Natural killer cell (primary cell): ENCODE measurements at regions not wholly inside any gene's neighbourhood (a gene's known extent, or its start where the extent isn't known, plus 50 kb on each side); places are given as distances from the start of the nearest gene placed in this dataset.
"Not testable (repeated sequence)": the region's sequence is repeated elsewhere in the genome, so short reads cannot be mapped to it uniquely, and the experiment has no call there.

Source experiments
- ATAC-seq, 3 donors: fragments of 150-1000 bp in 2 of 3; fragments of 200-7000 bp in 1 of 3; cut with Tn5 transposase; 1 replicate in 1 of 3; 2 replicates in 2 of 3; pipeline ENCODE4 v1.10.0; 2021; ENCODE audit warnings: mild to moderate bottlenecking in 2 of 3, moderate library complexity in 2 of 3
- DNase-seq, 2 donors: peaks; one replicate each; pipeline versions ENCODE4 v3.0.0 to v3.0.0-alpha.2; 2013 to 2021; ENCODE audit warnings: mixed read lengths in 1 of 2
- H3K27ac ChIP-seq: one replicate; pipeline ENCODE4 v1.5.1; 2013; ENCODE audit warnings: mild to moderate bottlenecking, low read length
- H3K27me3 ChIP-seq: one replicate; pipeline ENCODE4 v1.6.1; 2013; ENCODE audit warnings: low read length; ENCODE audit not compliant: control insufficient read depth, insufficient read depth
- H3K36me3 ChIP-seq: one replicate; pipeline ENCODE4 v1.6.1; 2013; ENCODE audit warnings: low read length; ENCODE audit not compliant: control insufficient read depth, insufficient read depth
- H3K4me1 ChIP-seq: one replicate; pipeline ENCODE4 v1.6.1; 2013; ENCODE audit warnings: low read length; ENCODE audit not compliant: control insufficient read depth, insufficient read depth
- H3K4me3 ChIP-seq: one replicate; pipeline ENCODE4 v1.5.1; 2013; ENCODE audit warnings: low read length
- H3K9me3 ChIP-seq: one replicate; pipeline ENCODE4 v1.6.1; 2013; ENCODE audit warnings: low read length; ENCODE audit not compliant: control insufficient read depth, insufficient read depth
- H3K27ac Mint-ChIP-seq, 2 donors: one replicate each; pipeline ENCODE4 v1.8.0; 2022; ENCODE audit warnings: mild to moderate bottlenecking in 2 of 2, mixed read lengths in 2 of 2, moderate library complexity in 1 of 2
- H3K27me3 Mint-ChIP-seq, 2 donors: one replicate each; pipeline ENCODE4 v1.8.0; 2022; ENCODE audit warnings: low read depth in 2 of 2, mixed read lengths in 2 of 2
- H3K36me3 Mint-ChIP-seq: one replicate; pipeline ENCODE4 v1.8.0; 2022; ENCODE audit warnings: mixed read lengths
- H3K4me1 Mint-ChIP-seq, 2 donors: one replicate each; pipeline ENCODE4 v1.8.0; 2022; ENCODE audit warnings: mixed read lengths in 2 of 2
- H3K4me3 Mint-ChIP-seq: one replicate; pipeline ENCODE4 v1.8.0; 2022; ENCODE audit warnings: mild to moderate bottlenecking, moderate library complexity, mixed read lengths
- H3K9me3 Mint-ChIP-seq, 2 donors: one replicate each; pipeline ENCODE4 v1.8.0; 2022; ENCODE audit warnings: mixed read lengths in 2 of 2
- CTCF ChIP-seq: fragments of 200-600 bp; IDR thresholded peaks from one replicate; pipeline ENCODE4 v1.8.0; 2022; ENCODE audit warnings: antibody characterized with exemption
- WGBS: methylation state at CpG from one replicate; pipeline ENCODE4 v1.1.7; 2013; ENCODE audit warnings: missing lambda C conversion rate; ENCODE audit not compliant: insufficient coverage; 5-methylcytosine and 5-hydroxymethylcytosine counted together
- intact Hi-C: fragments of 100-400 bp; cut with micrococcal nuclease; formaldehyde crosslinking; loops from one replicate; pipeline ENCODE4 v1.14.2; 2022

GRCh38 chr1:67611846-67612245, 73.2 kb upstream of the GADD45A start:
- H3K27me3 ChIP-seq, result no peaks in the 10 kb centered on the region
- ATAC-seq, result no peak
- WGBS, result 83% methylated on average over 3 of the region's 3 CpGs

GRCh38 chr1:67612788-67613241, 72.2 kb upstream of the GADD45A start:
- intact Hi-C loops, result no loop called here
- no peak overlapping the region for H3K27ac ChIP-seq
- Mint-ChIP-seq H3K4me3 (no peak overlapping the region), H3K4me1 (no peaks in the 10 kb centered on the region), H3K9me3 (no peaks in the 10 kb centered on the region), H3K27me3 (peaks cover 7 to 8% of the 10 kb centered on the region in 2 donors), H3K36me3 (no peaks in the 10 kb centered on the region), H3K27ac (no peak overlapping the region)
- no peak for ATAC-seq
- WGBS, result 85% methylated on average over 4 of the region's 4 CpGs
- TF ChIP-seq CTCF, result no peak
- H3K4me3 ChIP-seq, result no peak overlapping the region
- no peaks in the 10 kb centered on the region for H3K36me3 ChIP-seq
- no peaks in the 10 kb centered on the region for H3K4me1 ChIP-seq
- H3K27me3 ChIP-seq, result no peaks in the 10 kb centered on the region
- no peaks in the 10 kb centered on the region for H3K9me3 ChIP-seq
- no peak for DNase-seq

More at GRCh38 chr1:67611846-67612245, 73.2 kb upstream of the GADD45A start:
- H3K9me3 Mint-ChIP-seq, result no peaks in the 10 kb centered on the region
- peaks cover 7 to 8% of the 10 kb centered on the region in 2 donors for H3K27me3 Mint-ChIP-seq
- no peak for DNase-seq
- TF ChIP-seq CTCF, result no peak
- H3K36me3 Mint-ChIP-seq, result no peaks in the 10 kb centered on the region
- no peak overlapping the region for H3K27ac Mint-ChIP-seq
- no peaks in the 10 kb centered on the region for H3K4me1 Mint-ChIP-seq
- Histone ChIP-seq H3K9me3 (no peaks in the 10 kb centered on the region), H3K27ac (no peak overlapping the region), H3K4me1 (no peaks in the 10 kb centered on the region), H3K36me3 (no peaks in the 10 kb centered on the region), H3K4me3 (no peak overlapping the region)
- H3K4me3 Mint-ChIP-seq, result no peak overlapping the region
- intact Hi-C loops, result no loop called here

- H3K4me3 ChIP-seq, H3K9me3 ChIP-seq, H3K4me1 ChIP-seq, DNase-seq, intact Hi-C loops, H3K9me3 Mint-ChIP-seq, H3K27me3 Mint-ChIP-seq, H3K4me1 Mint-ChIP-seq, H3K27me3 ChIP-seq, ATAC-seq, H3K27ac ChIP-seq, H3K27ac Mint-ChIP-seq, H3K36me3 Mint-ChIP-seq, H3K4me3 Mint-ChIP-seq, H3K36me3 ChIP-seq: not testable (repeated sequence)
- 88% methylated on average over 8 of the region's 8 CpGs for WGBS
Measured at GRCh38 chr1:67613479-67613878, 71.5 kb upstream of the GADD45A start.

GRCh38 chr1:67614511-67614934, 70.5 kb upstream of the GADD45A start:
- no peaks in the 10 kb centered on the region for H3K4me1 Mint-ChIP-seq
- intact Hi-C loops, result no loop called here
- H3K4me3 ChIP-seq, result no peak overlapping the region
- DNase-seq (no peak), ATAC-seq (no peak)
- peaks cover 4% of the 10 kb centered on the region for H3K27me3 ChIP-seq
- H3K4me3 Mint-ChIP-seq, result no peak overlapping the region
- WGBS, result 69% methylated on average over 3 of the region's 3 CpGs
- no peaks in the 10 kb centered on the region for H3K4me1 ChIP-seq
- H3K9me3 ChIP-seq, result no peaks in the 10 kb centered on the region
- no peak overlapping the region for H3K27ac ChIP-seq
- no peaks in the 10 kb centered on the region for H3K9me3 Mint-ChIP-seq
- no peaks in the 10 kb centered on the region for H3K36me3 Mint-ChIP-seq
- no peak overlapping the region for H3K27ac Mint-ChIP-seq
- H3K27me3 Mint-ChIP-seq, result peaks cover 8 to 12% of the 10 kb centered on the region in 2 donors
- no peaks in the 10 kb centered on the region for H3K36me3 ChIP-seq
- no peak for TF ChIP-seq CTCF
